NCI-H526 treated with DMSO at 0.1 percent for 48 hours (cell line): ENCODE measurements at regions not wholly inside any gene's neighbourhood (a gene's known extent, or its start where the extent isn't known, plus 50 kb on each side); places are given as distances from the start of the nearest gene placed in this dataset.
"Not testable (repeated sequence)": the region's sequence is repeated elsewhere in the genome, so short reads cannot be mapped to it uniquely, and the experiment has no call there.

Experiments
- DNase-seq: peaks from one replicate; lab custom pipeline; 2025; lab: John Stamatoyannopoulos, UW

DNA sequence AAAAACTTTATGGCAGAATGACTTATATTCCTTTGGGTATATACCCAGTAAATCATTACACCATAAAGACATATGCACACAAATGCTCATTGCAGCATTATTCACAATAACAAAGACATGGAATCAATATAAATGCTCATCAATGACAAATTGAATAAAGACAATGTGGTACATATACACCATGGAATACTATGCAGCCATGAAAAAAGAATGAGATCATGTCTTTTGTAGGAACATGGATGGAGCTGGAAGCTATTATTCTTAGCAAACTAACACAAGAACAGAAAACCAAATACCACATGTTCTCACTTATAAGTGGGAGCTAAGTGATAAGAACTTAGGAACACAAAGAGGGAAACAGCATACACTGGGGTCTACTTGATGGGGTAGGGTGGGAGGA, 321.7 kb downstream of the ZNF674 start:
- not testable (repeated sequence) for DNase-seq

GRCh38 chrX:46220822-46221221, 324.4 kb downstream of the ZNF674 start:
- no peak for DNase-seq

DNA sequence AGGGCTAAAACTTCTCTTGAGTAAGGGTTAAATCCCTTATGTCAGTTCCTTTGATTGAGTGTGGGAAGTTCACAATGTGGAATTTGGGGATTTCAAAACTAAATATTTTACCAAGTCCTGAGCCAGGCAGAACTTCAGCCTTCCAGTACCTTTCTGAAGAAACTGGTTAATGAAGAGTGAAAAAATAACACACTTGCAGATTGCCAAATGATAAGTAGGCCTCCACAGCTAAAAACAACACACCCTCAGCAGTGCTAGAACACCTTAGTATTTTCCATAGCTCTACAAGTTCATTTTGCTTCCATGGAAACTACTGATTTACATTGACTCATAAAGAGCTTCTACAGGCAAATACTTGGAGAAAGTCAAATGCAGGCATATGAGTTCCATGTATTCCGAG, 326.8 kb downstream of the ZNF674 start:
- DNase-seq = no peak

DNA sequence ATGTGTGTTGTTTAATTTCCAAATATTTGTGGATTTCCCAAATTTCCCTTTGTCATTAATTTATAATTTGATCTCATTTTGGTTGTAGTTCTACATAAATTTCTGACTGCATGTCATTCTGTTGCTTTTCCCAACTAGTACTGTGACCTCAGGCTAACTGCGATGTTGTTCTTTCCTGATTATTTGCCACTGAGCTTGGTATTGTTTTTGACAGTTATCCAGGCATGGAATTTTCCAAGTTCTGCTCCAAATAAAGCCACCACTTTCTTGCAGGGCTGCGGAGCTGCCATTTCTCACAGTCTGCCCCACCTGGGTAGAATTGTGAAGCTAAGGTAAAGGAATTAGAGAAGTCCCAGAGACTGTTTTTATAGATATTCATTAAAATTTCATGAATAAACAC, 328.8 kb downstream of the ZNF674 start:
- DNase-seq = no peak

GRCh38 chrX:46211079-46211478, 334.1 kb downstream of the ZNF674 start:
- no peak for DNase-seq

DNA sequence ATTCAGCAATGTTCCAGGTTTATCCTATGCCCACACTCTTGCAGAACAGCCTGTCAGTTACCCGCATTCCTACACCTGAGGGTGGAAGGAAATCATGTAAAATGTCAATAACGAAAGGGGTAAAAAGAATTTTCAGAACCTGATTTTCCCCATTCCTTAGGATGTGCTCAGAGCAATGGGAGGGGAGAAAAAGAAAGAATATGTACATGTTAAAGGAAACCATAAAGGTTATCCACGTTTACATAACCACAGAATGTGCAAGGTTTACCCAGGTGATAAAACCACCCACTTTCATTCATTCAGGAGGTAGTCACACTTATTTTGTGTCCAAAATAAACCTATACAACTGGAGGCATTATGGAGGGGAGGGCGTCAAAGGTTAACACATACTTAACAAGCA, 335.5 kb downstream of the ZNF674 start:
- no peak for DNase-seq

DNA sequence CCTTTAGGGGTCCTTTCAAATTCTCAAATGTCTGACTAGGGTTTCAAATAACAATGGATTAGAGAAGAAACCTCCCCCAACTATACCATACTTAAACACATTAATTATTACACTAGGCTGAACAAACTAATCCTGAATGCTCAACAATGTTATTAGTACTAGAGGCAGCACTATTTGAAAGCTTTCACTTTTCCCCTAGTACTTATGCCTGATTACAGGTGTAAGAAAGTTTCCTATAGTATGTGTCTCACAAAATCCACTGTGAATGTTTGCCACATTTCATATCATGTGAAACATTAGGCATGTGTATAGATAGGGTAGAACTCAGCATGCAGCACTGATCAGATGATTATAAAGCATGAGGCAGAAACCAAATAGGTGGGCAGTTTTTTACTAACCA, 336.2 kb downstream of the ZNF674 start:
- DNase-seq = no peak

GRCh38 chrX:46208225-46208854, 336.9 kb downstream of the ZNF674 start:
- DNase-seq = no peak

DNA sequence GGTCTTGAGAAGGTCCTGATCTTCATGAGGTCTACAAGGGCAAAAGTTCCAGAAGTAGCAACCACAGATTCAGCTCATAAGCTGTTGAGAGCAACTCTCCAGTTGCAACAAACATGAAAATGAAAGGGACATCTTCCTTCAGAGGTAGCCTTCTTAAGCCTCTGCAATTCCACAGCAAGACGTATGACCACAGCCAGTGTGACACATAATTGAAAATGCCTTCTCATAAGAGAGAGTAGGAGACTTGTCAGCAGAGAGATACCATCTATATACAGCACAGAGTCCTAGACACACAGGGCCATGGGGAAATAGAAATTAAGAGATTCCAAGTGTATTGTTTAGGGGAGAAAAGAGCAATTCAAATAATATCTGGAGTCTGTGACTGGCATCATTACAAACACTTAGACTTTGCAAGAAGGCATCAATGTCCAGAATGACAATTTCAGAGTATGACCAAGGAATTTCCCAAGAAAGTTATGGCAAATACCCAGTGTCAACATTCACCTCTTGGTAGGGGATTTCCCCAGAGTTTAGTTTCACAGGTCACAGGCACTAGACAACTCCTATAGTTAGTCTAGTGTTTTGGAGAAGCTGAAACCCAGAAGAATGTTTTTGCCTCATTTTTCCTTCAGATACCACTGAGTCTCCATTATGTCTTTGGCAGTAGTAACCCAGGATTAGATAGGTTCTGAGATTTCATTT, 340.3 kb downstream of the ZNF674 start:
- no peak for DNase-seq

GRCh38 chrX:46202733-46203514, 342.3 kb downstream of the ZNF674 start:
- no peak for DNase-seq

DNA sequence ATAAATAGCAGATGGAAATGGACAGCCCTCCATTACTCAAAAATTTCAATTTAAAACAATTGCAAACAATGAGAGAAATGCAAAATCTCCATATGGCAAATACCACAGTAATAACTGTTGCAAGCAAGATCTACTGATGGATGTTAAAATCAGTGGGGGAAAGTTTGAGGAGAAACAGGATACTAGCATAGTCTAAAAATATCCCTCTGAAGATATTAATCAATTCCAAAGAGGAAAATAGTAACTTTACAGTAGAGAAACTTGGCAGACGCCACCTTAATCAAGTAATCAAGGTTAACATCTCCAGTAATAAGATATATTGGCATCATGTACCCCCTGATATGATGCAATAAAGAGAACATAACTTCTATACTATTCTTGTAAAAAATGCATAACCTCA, 344.8 kb downstream of the ZNF674 start:
- DNase-seq = no peak

DNA sequence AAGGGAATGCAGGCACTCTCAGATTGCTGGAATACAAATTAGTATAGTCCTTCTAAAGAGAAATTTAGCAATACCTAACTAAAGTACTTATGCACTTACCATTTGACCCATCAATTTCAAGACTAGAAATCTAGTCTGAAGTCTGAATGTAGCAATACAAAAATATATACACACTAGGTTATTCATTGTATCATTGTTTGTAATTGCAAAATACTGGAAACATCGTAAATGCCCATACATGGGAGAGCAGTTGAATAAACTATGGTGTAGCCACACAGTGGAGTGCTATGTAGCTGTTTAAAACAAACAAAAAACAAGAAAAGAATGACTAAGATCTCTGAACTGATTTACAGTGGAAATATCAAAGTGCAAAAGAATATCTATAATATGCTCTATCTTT, 346.4 kb downstream of the ZNF674 start:
- no peak for DNase-seq

GRCh38 chrX:46186811-46187106, 358.5 kb downstream of the ZNF674 start:
- DNase-seq = not testable (repeated sequence)

DNA sequence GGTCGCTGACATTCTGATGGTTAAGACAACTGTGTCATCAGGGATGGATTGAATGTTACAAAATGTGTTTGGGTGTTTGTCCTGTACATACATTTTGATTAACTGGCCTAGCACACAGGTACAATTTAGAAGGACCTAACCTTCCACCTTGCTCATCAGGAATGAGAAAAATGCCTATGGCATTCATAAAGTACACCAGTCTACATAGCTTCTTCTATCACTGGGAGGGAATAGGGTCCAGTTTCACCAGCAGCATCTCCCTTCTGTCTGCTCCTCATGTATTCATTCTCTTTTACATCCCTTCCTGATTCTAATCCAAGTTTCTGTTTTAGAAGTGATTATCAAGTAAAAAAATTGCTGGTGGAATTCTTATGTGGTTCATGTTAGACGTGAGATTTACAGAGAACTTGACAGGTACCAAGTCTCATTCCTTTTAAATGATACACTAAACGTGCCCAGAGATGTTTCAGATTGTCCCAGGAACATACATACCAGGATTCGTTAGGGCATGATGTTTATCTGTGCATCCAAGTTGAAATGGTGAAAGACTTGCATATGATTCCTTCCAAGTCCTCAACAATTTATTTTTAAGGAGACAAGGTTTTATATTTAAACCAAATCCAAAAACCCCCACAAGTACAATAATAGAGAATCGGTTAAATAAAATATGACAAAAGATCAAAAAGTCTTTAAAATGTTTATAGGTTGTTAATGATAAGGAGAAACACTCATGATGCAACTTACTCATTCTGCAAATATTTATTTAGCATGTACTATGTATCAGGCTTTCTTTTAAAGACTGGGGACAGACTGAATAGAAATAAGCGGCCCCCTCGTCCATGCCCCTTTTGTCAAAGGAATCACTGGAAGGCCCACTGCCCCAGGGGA, 359.1 kb downstream of the ZNF674 start:
- no peak for DNase-seq

GRCh38 chrX:46184749-46185148, 360.5 kb downstream of the ZNF674 start:
- DNase-seq = no peak

DNA sequence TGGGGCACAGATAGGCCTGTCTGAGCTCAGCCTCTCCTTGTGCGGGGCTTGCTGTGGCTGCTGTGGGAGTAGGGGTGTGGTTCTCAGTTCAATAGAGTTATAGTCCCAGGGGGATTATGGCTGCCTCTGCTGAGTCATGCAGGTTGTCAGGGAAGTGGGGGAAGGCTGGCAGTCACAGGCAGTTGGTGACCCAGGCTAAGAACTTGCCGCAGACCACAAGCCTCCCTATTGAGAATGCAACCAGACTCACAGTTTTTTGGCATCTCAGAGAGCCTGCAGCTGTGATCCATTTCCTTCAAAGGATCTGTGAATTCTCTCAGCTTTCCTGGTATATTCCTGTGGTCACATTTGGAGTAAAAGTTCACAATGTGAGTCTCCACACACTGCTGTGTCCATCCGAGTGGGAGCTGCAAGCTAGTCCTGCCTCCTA, 364.9 kb downstream of the ZNF674 start:
- DNase-seq = no peak

DNA sequence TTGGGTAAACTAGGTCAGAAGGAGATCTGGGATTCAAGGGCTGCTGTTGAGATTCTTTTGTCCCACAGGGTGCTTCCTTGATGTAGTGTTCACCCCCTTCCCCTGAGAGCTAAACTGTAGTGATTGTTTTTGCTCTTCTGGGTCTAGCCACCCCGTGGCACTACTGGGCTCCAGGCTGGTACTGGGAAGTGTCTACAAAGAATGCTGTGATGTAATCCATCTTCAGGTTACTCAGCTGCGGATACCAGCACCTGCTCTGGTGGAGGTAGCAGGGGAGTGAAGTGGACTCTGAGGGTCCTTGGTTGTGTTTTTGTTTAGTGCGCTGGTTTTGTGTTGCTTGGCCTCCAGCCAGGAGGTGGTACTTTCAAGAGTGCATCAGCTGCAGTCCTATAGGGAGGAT, 365.5 kb downstream of the ZNF674 start:
- DNase-seq = no peak

GRCh38 chrX:46178763-46179162, 366.5 kb downstream of the ZNF674 start:
- DNase-seq = no peak

DNA sequence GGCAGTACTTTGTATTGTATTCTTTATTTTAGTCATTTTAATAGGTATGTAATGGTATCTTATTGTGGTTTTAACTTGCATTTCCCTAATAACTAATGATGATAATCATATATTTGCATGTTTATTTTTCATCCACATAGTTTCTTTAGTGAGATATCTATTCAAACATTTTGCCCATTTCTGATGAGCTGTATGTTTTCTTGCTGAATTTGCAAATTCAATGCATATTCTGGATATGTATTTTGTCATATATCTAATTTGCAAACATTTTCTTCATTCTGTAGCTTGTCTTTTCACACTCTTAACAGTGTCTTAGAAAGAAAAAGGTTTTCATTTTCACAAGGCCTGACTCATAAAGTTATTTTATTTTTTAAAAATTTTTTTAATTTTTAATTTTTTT, 372.1 kb downstream of the ZNF674 start:
- no peak for DNase-seq

GRCh38 chrX:46171457-46171856, 373.8 kb downstream of the ZNF674 start:
- DNase-seq = not testable (repeated sequence)

- no peak for DNase-seq
These were observed 375.4 kb downstream of the ZNF674 start for GRCh38 chrX:46169808-46170207.

DNA sequence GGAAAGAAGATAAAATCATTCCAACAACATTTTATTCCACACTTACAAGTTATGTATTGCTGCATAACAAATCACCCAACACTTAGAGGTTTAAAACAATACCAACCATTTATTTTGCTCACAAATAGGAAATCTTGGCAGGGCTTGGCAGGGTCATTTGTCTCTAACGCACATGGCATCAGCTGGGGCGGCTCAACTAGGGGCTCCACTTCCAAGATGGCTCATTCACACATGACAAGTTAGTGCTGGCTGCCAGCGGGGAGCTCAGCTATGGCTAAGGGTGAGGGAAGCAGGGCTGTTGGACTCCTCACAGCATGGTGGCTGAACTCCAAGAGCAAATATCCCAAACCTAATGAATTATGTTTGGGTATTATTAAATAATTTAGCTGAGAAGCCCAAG, 377.0 kb downstream of the ZNF674 start:
- no peak for DNase-seq
